GM19240 (cell line): ENCODE measurements at regions not wholly inside any gene's neighbourhood (a gene's known extent, or its start where the extent isn't known, plus 50 kb on each side); places are given as distances from the start of the nearest gene placed in this dataset.
"Not testable (repeated sequence)": the region's sequence is repeated elsewhere in the genome, so short reads cannot be mapped to it uniquely, and the experiment has no call there.

Experiments used
- DNase-seq: peaks from one replicate; pipeline ENCODE4 v3.0.0; 2011; ENCODE audit warnings: low spot score; ENCODE audit not compliant: insufficient read length

DNA sequence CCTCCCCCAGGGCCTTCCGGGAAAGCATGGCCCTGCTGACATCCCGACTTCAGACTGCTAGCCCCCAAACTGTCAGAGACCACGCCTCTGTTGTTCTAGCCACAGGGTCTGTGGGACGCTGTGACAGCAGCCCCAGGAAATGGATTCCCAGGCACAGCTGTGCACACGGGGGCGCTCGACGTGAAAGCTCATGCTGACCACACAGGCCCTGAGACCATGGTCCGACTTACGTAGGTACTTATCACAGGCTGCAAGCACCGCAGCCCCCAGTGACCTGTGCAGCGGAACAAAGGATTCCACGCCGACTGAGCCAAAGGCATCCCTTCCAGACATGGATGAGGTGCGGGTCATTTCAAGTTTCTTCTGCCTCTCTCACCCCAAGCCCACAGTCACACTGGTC, 150.6 kb downstream of the CTTN start:
- DNase-seq, result no peak

DNA sequence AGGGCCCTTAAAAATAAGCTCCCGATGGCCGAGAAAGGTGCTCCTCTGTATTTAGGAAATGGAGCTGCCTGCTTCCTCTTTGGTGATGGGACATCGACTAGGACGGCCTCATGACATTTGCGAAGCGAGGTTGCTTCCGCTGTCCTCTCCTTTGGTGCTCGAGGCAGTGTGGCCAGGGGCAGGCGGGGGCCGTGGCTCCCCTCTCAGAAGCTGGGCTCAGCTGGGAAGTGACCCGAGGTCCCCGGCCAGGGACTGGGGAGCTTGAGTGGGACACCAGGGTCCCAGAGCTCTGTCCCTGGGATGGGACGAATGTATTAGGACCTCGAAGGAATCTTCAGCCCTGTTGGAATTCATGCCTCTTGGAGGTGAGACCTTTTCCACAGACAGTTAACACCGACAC, 151.1 kb downstream of the CTTN start:
- no peak for DNase-seq

GRCh38 chr11:70549796-70550195, 151.5 kb downstream of the CTTN start:
- DNase-seq, result no peak

DNA sequence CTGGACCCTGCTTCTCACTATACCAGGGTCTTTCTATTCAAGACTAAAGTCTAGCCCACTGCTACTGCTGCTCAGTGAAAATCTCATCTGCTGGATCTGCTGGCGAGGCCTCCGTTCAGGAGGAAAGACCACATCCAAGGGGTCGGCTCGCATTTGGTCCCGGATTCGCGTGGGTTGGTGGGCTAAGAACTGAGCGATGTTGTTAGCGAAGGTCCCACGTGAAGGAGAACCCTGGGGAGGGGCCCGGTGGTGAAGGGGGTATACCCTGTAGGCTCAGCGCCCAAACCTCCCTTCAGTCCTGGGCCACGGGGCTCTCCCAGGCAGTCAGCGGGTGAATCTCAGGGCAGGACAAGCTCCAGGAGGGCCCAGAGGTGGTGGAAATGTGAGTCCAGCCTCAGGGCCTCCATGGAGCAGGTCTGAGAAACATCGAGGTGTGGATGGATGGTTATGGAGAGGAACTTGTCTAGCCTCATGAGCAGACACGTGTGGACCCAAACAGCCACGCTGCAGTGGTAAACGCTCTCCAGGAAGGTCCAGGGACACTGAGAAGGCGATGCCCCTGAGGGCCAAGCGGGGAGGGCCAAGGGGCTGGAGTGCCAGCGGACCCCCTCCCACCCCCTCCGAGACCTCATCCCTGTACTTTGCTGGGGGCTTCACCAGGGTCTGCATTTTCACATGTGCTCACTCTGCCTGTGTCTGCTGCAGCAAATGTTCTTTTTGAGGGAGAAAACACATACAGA, 152.3 kb downstream of the CTTN start:
- DNase-seq, result no peak

DNA sequence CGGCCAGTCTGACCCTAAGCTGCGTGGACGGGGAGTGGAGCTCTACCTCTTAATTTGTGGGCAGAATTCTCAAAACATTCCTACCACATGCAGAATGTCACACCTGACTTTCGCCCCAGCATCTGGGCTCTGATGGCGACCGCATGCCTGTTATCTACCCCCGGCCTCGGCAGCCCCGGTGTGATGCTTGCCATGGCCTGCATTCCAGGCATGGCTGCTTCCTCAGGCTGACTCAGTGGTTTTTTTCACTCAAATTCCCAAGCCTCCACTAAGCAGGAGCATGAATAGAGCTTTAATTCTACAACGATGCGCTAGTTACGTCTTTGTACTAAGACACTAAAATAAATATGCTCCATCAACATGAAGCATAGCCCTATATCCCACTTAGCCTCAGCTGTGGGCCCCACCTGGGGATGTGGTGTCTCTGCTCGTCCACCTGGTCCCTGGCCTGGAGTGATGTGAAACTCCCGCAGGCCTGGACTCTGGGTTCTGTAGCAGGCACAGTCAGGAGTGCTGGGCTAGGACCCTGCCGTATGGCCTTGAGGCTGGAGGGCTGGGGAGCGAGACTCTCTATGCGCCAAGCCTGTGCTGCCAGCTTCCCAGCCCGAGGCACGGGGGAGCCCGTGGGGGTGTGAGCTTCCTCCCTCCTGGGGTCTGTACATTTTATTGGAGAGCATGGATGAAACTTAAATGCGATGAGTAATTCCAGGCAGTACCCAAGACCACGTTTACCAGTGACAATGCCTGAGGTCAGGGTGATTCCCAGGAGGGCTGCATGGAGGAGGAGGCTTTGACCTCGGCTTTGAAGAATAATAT, 153.2 kb downstream of the CTTN start:
- no peak for DNase-seq

DNA sequence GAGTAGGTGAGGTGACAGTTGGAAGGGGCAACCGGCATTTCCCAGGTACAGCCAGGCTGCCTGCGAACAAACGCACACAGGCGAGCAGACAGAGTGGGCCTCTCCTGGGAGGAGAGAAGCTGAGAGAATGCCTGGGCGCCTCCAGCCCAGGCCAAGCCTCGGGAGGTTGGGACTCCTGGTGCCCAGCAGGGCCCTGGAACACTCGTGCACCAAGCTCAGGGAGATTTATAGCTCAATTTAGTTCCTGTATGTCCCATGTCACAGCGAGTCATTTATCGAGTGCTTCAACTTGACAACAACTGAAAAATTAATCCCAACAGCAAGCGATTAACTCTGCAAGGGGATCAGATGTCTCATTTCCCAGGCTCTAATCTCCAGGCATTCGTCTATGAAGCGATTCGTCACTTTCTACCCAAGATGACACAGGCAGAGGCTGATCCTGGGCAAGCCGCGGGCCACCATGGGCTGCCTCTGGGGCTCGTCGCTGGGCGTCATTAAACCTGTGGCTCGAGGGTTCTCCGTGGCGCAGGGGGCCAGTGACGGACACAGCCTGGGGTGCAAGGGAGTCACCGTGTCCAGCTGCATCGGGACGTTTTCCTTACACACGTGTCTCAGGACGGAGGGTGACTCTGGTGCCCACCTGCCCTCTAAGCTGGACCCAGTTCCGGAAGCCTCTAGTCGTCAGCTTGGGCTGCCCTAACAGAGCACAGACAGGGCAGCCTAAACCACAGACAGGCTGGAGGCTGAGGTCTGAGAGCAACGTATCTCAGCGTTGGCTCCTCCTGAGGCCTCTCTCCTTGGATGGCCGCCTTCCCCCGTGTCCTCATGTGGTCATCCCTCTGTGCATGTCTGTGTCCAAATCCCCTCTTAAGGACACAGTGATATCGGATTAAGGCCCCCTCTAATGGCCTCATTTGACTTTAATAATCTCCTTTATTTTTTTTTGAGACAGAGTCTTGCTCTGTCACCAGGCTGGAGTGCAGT, 154.1 kb downstream of the CTTN start:
- no peak for DNase-seq

GRCh38 chr11:70555078-70555477, 156.7 kb downstream of the CTTN start:
- no peak for DNase-seq

DNA sequence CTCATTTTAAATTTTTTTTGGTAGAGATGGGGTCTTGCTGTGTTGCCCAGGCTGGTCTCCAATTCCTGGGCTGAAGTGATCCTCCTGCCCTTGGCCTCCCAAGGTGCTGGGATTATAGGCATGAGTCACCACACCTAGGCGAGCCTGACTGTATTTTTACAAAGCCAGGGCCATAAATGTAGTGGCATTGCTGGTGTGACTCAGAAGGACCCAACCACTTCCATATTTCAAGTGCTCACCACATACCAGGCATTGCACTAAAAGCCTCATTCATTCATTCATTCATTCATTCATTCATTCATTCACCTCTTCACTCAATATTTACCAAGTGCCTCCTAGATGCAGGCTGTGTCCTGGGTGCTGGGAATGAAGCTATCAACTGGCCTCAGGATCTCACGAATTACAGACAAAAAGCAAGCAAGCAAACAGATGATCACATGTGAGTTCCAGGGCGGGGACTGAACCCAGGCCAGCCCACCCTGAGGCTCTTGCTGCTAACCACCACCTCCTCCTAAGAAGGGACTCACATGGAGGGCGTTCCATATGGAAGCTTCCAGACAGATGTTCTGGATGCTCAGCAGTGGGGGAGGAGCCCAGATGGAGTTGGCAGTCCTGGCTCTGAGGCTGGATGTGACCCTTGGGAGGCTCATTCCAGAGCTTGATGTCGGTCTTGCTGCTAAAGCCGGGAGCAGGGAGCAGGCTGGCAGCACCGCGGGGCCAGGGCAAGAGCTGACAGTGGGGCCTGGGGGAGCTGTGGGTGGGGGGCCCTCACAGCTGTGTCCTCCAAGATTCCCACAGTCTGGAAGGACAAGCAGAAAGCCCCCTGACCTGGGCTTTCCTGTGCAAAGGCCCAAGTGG, 158.8 kb downstream of the CTTN start:
- no peak for DNase-seq

DNA sequence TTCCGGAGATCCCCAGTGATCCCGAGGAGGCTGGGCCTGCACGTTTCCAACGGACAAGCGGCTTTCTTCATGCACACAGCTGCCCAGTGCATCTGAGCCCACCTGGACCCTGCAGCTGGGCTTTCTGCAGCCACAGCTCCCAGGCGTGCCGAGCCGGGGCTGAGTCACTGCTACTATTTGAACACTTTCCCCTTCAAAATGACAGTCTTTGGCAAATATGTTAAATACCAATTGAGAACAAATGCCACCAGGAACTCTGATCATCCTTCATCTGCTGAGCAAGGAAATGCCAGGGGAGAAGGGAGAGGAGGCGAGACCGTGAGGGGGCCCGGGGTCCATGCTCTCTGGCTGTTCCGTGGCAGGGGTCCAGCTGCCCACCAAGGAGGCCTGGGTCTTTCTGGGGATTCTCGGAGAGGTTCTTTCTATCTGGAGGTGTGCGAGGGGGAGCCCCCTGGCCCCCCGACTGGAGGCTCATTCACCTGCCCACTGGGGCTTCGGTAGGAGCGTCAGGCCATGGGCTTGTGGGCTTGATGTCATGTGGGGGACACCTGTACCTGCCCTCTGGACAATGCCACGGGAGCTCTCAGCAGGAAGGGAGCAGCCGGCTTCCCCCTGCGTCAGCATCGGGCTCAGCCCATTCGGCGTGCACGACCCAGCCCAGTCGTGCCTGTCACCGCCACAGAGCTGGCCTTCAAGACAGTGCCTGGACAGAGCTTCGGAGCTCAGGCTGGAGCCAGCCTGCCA, 159.6 kb downstream of the CTTN start:
- no peak for DNase-seq

- DNase-seq, result no peak
Measured at GRCh38 chr11:70558681-70559080, 160.4 kb downstream of the CTTN start.

GRCh38 chr11:70559516-70559915, 161.2 kb downstream of the CTTN start:
- DNase-seq, result no peak

DNA sequence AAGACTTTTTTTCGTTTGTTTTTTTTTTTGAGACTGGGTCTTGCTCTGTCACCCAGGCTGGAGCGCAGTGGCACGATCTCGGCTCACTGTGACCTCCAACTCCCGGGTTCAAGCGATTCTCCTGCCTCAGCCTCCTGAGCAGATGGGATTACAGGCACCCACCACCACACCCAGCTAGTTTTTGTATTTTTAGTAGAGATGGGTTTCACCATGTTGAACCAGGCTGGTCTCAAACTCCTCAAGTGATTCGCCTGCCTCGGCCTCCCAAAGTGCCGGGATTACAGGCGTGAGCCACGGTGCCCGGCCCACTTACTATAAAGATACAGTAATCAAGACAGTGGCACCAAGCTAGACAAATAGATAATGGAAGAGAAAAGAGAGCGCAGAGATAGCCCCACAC, 162.3 kb downstream of the CTTN start:
- DNase-seq, result not testable (repeated sequence)

- no peak for DNase-seq
Measured at GRCh38 chr11:70566768-70567530, 168.6 kb downstream of the CTTN start.

GRCh38 chr11:70567680-70568034, 169.3 kb downstream of the CTTN start:
- no peak for DNase-seq

GRCh38 chr11:70568035-70568813, 169.9 kb downstream of the CTTN start:
- DNase-seq, result no peak

- DNase-seq, result no peak
Measured at GRCh38 chr11:70568814-70569617, 170.7 kb downstream of the CTTN start.

GRCh38 chr11:70569618-70569890, 171.2 kb downstream of the CTTN start:
- DNase-seq, result no peak
